GM12865 (cell line): ENCODE measurements at regions not wholly inside any gene's neighbourhood (a gene's known extent, or its start where the extent isn't known, plus 50 kb on each side); places are given as distances from the start of the nearest gene placed in this dataset.
"Not testable (repeated sequence)": the region's sequence is repeated elsewhere in the genome, so short reads cannot be mapped to it uniquely, and the experiment has no call there.

Source experiments
- DNase-seq: peaks from one replicate; pipeline ENCODE4 v3.0.0; 2010; ENCODE audit warnings: low read depth
- H3K4me3 ChIP-seq: 2 replicates; pipeline ENCODE4 v1.5.1; 2011; ENCODE audit warnings: mild to moderate bottlenecking, low read depth, low read length, control low read depth
- CTCF ChIP-seq: IDR thresholded peaks from 2 replicates; pipeline ENCODE4 v1.5.1; 2011; ENCODE audit warnings: low read length, control low read depth, low read depth, inconsistent platforms; ENCODE audit not compliant: insufficient read depth; ENCODE audit errors: missing control alignments

DNA sequence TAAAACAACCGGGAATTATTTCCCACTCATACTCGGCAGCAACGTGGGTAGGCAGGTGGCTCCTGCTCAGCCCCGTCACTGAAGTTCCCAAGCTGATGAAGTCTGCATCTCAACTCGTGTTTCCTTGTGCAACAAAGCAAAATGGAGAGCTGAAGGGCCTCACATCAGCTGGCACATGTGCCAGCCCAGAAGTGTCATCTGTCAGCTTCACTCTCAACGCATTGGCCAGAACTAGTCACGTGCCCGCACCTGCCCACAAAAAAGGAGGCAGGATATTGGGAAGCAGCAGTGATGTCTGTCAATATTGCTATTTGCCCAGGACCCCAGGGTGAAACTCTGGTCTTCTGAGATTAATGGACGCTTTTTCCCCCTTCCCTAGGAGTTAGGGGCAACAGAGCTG lies 344.0 kb downstream of the BCL11B start:
- H3K4me3 ChIP-seq: no peak overlapping the region
- TF ChIP-seq CTCF: no peak
- no peak for DNase-seq

- no peak overlapping the region for H3K4me3 ChIP-seq
- no peak for DNase-seq
- no peak for TF ChIP-seq CTCF
Observed at GRCh38 chr14:98928418-98928817, 343.6 kb downstream of the BCL11B start.

- no peak overlapping the region for H3K4me3 ChIP-seq
- DNase-seq: no peak
- TF ChIP-seq CTCF: no peak
Observed at GRCh38 chr14:98931126-98931525, 340.9 kb downstream of the BCL11B start.

DNA sequence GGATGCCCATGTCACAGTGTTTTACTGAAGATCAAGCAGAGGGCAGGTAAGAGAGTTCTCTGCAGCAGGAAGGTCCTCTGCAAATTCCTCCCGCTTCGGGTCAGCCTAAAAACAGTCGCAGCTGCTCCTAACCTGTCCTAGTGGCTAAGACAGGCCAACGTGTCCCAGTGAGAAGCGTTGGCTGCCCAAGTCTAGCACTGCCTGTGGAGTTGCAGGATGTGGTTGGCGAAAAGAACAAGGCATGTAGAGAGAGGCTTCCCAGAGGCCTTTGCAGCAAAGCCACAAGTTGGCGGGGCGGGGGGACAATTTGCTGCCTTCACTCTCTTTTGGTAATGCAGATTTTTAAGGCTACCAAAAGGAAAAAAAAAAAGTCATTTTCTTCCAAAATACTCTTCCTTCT lies 340.1 kb downstream of the BCL11B start:
- TF ChIP-seq CTCF: no peak
- DNase-seq: no peak

GRCh38 chr14:98932431-98933325 lies 339.3 kb downstream of the BCL11B start:
- no peak overlapping the region for H3K4me3 ChIP-seq
- no peak for TF ChIP-seq CTCF
- no peak for DNase-seq

More for the DNA sequence above, 340.1 kb downstream of the BCL11B start:
- no peak overlapping the region for H3K4me3 ChIP-seq

- H3K4me3 ChIP-seq, DNase-seq: not testable (repeated sequence)
Observed at GRCh38 chr14:98934569-98934968, 337.4 kb downstream of the BCL11B start.

- no peak for TF ChIP-seq CTCF
- H3K4me3 ChIP-seq: no peak overlapping the region
- no peak for DNase-seq
Observed at GRCh38 chr14:98935921-98936320, 336.1 kb downstream of the BCL11B start.
